SKM-1 treated with dmso at 0.1 percent for 144 hours (cell line): ENCODE measurements at regions not wholly inside any gene's neighbourhood (a gene's known extent, or its start where the extent isn't known, plus 50 kb on each side); places are given as distances from the start of the nearest gene placed in this dataset.

ENCODE experiments used
- DNase-seq: peaks from one replicate; lab custom pipeline; 2025; ENCODE audit not compliant: unreplicated experiment; lab: John Stamatoyannopoulos, UW

DNA sequence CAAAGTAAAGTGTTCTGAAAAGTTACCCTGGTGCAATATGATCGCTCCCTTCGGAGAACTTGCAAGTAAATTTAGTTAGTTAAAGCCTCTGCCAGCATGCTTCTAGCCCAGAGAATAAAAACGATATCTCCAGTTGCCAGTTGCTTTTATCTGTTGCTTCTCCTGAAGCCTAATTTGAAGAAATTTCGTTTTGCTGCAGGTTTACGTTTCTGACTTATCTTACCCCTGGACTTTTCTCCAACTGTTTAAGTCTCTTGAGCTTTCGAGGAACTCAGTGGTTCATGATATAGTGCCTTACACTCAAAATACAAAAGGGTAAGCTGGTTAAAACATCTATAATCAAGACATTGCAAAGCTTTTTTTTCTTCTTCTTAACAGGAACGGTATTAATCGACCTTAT is 131.1 kb downstream of the FAM161A start:
- DNase-seq, result no peak

DNA sequence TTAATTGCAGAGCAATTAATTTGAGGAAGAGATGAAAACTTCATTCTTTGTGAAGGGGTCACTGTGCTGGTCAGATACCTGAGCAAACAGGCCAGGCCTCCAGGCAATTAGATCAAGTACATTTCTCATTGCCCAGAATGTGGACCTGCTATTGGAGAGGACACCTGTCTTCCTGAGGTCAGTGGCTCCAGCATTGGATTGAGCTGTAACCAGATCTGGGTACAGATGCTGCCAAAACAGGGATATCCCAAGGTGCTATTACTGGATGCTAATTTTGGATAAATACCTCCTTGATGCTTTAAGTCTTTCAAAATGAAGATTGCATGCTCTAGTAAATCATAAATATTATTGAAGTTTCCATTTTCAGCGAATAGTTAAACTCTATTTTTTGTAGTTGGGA is 131.5 kb downstream of the FAM161A start:
- no peak for DNase-seq

DNA sequence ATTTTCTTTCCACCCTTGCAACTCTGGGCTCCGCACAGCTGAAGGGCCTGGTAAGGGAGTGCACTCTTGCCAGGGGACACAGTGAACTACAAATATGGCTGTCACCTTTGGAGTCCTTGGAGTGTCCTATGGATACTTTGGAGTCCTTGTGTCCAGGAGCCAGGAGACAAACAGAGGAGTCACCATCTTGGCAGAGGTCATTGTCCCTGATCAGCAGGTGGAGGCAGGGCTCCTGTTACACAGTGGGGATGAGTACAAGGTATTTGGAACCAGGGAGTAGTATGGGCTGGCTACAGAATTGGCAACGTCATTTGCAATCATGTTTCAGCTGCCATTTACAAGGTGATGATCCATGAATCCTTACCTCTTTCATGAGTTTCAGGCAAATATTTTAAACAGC is 132.5 kb downstream of the FAM161A start:
- DNase-seq, result no peak

DNA sequence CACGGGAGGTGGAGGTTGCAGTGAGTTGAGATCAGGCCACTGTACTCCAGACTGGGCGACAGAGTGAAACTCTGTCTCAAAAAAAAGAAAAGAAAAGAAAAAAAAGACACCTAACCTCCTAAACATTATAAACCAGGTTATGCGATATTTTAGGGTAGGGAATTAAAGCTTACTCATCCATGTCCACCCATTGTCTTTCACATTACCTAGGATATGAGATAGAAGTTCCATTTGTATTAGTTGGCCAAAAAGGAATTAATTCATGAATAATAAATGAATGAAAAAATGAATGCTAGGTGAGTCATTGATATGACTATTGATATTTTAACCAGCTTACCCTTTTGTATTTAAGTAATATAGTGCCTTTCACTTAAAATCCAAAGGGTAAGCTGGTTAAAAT is 132.9 kb downstream of the FAM161A start:
- DNase-seq, result no peak

DNA sequence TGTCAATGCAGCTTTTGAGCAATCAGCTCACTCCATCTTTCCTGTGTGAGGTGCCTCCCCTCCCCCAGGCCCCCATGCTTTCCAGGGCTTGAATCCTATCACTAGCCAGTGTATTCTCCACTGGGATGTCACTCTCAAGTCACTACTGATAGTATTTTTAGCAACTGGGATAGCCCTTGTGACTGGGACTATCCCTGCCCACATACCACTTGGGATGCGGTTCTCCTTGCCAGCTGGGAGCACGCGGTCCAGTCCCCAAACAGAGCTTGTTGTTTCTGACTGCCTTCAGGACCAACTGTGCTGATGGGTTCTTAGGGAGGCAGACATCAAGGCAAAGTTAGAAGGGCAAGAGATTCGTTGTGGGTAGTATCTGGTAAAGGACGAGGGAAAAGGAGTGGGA is 134.9 kb downstream of the FAM161A start:
- DNase-seq, result no peak

DNA sequence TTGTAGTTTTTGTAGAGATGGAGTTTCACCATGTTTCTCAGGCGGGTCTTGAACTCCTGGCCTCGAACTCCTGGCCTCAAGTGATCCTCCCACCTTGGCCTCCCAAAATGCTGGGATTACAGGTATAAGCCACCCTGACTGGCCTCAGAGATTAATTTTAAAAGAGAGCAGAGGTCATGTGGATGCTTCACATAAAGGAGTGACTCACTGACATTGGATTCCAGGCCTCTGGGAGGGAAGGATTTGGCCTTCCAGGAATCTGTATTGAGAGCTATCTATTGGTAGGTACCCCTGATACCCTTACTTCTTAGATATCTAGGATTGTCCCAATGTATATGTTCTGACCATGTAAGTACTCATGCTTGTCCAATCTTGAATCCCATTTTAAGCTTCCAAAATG is 138.4 kb downstream of the FAM161A start:
- no peak for DNase-seq

DNA sequence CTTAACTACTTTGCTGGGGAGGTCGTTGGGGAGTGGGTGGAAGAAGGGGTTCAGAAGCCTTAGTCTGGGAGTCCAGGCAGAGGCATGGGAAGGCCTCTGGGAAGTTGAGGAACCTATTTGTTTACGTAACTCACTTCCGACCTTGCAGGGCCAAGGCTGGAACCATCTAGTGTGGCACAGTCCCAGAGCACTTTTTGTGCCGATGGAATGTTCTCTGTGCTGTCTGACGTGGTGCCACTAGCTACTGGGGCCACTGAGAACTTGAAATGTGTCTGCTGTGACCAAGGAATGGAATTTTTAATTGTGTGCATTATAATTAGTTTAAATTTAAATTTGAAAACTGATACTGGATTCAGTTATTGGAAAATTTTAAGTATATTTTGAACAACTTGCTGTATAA is 139.7 kb downstream of the FAM161A start:
- DNase-seq, result no peak

DNA sequence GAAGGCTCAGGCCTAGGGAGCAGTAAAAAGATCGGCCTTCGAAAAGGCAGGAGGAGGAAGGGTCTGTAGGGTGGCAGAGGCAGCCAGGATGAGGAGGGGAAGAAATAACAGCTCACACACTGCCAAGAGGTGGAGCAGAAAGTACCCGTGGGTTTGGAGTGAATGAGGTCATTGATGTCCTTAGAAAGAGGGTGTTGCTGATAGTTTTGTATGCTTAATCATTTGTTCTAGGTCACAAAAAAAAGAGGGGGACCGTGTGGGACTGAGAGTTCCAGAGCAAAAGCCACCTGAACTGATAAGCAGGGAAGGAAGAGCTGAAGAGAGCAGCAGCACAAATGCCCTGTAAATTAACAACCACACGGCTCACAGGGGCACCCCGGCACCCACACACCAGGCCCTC is 140.4 kb downstream of the FAM161A start:
- DNase-seq, result no peak

DNA sequence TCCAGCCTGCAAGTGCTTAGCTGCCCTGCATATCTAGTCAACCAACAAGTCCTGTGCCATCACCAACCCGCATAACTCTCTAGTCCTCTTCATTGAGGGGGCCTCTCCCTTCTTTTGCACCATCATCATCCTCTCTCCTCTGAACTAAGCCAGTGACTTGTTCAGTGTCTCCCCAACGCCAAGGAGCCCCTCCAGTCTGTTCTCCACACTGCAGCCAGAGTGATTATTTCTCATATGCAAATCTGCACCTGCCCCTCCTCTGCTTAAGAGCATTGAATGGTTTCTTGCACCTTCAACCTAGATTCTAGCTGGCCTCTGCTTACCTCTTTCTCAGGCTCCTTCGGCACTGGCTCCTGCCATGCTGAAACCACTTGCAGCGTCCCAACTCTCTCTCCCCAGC is 141.8 kb downstream of the FAM161A start:
- DNase-seq, result no peak

DNA sequence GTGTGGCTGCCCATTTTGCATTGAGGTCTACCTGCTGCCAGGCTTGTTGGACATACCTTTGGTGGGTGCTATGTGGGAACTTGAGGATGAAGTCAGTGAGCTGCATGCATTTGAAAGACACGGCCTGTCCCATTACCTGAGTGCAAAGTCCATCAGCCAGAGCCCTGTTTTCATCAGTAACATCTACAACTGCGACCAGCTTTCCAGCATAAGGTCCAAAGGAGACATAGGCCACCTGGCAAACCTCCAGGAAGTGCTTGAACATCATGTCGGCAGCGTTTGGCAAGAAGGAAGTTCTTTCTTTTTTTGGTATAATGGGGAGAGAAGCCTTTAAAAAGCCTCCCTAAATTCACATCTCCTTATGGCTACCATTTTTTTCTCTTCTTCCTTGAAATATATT is 143.1 kb downstream of the FAM161A start:
- no peak for DNase-seq

DNA sequence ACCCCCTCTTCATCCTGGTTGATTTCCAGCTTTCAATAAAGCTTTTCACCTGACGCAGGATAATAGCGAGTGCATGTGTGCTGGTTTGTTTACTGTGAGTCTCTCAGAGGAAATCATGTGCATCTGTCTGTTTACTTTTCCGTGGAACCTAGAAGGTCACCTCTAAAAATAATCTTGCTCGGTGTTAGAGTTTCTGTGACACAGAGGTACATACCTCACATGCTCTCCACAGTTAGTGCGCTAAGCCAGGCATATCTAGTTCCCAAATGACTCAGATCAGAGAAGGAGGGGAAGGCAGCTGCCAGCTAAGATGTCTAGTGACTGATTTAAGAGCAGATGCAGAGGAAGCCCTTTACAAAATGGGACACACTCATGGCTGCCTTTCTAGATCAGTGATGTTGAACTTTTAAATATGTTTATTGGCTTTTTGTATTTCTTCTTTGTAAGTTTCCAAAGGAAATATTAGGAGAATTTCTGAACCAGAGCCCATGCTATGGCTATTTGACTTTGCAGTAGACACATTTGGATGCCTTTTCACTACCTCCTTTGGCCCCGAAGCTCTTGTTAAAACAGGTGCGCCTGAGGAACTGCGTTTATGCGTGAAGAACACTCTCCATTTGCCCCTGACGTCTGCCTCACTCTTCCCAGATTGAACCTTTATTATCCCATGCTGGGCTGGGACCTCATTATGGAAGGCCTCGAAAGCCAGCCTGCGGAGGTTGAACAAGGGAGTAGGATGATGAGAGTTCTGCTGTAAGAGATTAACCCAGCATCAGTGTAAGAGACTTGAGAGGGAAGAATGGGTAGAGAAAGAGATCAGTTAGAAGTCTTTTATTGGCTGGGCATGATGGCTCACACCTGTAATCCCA is 145.6 kb downstream of the FAM161A start:
- DNase-seq, result no peak

DNA sequence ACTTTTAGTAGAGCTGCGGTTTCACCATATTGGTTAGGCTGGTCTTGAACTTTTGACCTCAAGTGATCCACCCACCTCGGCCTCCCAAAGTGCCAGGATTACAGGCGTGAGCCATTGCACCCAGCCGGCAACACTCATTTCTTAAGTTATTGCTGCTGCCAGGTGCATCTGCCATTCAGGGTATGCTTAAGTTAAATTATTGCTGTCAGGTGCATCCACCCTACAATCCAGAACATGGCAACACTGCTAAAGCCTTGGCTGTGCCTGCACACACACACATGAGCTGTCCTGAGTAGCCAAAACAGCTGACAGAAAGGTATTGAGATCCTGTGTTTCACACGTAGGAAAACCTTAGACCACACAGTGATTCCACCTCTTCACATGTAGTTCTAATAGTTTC is 148.2 kb downstream of the FAM161A start:
- no peak for DNase-seq

DNA sequence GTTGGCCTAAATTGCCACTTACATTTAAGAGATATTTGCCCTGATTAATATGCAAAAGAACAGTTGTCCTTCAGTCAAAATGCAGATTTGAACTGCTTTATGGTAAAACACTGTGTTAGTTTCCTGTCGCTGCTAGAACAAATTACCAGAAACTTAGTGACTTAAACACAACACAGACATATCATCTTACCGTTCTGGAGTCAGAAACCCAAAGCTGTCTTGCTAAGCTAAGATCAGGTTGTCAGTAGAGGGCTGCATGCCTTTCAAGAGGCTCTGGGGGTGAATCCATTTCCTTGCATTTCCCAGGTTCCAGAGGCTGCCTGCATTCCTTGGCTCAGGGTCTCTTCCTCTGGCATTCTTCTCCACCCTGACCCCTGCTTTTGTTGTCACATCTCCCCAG is 149.5 kb downstream of the FAM161A start:
- DNase-seq, result no peak

DNA sequence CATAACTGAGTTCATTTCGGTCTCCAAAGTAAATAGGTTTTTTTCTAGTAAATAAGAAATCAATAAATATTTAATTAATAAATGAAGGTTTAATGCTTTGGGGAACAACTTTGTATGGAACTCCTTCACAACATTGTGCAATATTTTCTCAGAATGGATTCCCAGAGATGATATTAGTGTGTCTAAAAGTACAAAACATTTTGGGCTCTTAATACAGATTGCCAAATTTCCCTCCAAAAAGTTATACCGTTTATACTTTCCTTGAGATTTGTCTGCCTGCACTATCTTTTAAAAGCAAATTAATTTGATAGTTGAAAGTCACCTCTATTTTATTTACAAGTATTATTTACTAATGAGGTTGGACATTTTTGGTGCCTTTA is 151.8 kb downstream of the FAM161A start:
- no peak for DNase-seq

DNA sequence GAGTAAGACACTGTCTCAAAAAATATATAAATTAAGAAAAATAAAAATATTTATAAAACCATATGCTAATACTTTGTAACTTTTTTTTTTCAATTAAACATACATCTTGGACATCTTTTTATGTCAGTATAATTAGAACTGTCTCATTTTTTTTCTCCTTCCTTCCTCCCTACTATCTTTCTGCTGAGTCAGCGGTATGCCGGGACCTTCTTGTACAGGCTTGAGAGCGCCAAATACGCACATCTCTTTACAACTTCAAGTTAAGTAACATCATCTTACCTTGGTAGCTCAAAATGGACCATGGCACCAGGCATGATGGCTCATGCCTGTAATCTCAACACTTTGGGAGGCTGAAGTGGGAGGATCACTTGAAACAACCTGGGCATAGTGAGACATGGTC is 153.4 kb downstream of the FAM161A start:
- DNase-seq, result no peak

DNA sequence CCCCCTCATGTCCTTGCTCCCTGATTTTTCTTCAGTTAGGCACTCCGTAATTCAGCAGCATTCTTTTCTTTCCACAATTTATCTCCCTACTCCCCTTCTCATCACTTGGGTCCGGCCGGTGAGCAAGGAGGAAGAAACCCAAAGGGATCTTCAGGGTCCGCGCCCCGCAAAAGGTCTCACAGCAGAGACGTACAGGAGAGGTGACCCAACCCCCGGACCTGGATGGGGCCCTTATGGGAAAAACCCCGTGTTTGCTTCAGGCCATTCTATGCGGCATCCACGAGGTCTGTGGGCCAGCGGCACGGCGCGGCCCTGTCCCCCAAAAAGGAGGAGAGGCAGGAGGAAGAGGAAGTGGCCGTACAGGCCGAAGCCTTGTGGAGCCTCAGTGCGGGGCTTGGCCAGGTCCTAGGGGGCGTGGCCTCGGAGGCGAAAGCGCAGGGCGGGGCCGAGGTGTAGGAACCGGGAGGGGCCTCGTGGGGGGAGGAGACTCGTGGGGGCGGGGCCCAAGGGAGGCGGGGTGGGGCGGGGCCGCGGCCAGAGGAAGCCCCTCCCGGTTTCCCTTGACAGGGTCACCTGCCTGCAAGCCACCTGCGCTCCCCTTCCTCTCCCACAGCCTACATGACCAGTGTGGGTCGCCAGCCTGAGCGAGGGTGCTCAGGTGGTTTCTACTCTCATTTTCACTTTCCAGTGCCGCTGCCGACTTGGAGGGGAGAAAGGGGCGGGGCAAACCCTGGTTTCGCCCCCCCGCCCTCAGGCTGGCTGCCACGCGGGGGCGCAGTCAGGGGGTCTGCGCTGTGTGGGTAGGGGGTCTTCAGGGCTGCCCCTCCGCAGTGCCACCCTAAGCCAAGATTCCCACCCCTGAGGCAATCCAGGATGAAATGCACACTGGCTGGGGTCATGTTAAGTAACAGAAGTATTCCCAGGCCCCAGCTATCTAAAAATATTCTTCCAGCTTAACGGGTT is 156.4 kb upstream of the XPO1 start:
- peak; percentile 94 for DNase-seq

DNA sequence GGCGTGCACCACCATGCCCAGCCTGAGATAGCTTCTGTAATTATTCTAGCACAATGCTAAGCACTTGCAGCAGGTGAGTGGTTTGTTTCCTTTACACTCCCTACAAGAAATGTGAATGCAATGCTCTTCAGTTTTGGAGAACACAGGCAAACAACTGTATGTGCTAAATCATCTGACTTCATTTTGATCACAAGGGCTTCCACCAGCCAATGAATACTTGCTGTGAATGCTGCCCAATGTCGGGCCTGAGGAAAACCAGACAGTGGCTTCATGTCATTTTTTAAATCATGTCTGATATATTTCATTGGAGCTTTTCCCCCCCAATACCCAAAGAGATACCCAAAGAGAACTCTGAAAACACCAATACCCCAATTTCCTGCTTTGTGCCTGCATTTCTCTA is 155.6 kb upstream of the XPO1 start:
- no peak for DNase-seq

DNA sequence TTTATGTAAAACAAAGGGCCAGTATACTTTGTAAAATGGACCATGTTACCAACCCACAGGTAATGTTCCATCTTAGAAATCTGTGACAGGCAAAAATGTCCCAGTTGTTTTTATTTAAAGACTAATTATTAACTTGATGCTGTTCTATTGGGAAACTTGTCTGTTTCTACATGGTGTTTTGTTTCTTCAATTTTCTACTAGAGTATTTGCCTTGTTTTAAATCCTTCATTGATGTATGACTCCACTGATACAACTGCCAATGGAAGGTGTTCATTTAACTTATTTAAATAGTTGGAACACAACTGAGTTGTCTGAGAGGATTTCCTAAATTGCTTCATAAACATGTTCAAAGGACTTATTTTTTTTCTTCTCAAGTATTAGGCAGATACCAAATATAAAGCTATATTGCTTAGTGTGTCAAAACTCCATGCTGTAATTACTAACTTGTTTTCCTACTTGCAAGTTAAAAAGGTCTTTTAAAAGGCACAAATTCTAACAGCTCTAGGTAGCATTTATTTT is 152.0 kb upstream of the XPO1 start:
- DNase-seq, result no peak

DNA sequence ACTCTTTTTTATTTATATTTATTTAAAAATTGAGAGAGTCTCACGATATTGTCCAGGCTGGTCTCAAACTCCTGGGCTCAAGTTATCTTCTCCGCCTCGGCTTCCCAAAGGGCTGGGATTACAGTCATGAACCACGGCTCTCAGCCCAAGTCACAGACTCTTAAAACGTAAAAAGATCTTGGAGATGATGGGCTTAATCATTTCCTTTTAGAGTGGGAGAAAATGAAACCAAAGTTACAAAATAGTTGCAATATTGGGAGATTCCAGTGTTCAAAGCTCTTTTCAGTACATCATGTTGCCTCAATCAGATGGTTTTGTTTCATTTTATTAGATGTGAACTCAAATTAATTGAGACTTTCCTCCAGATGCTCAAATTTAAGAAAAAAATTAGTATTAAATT is 151.4 kb upstream of the XPO1 start:
- DNase-seq, result no peak

DNA sequence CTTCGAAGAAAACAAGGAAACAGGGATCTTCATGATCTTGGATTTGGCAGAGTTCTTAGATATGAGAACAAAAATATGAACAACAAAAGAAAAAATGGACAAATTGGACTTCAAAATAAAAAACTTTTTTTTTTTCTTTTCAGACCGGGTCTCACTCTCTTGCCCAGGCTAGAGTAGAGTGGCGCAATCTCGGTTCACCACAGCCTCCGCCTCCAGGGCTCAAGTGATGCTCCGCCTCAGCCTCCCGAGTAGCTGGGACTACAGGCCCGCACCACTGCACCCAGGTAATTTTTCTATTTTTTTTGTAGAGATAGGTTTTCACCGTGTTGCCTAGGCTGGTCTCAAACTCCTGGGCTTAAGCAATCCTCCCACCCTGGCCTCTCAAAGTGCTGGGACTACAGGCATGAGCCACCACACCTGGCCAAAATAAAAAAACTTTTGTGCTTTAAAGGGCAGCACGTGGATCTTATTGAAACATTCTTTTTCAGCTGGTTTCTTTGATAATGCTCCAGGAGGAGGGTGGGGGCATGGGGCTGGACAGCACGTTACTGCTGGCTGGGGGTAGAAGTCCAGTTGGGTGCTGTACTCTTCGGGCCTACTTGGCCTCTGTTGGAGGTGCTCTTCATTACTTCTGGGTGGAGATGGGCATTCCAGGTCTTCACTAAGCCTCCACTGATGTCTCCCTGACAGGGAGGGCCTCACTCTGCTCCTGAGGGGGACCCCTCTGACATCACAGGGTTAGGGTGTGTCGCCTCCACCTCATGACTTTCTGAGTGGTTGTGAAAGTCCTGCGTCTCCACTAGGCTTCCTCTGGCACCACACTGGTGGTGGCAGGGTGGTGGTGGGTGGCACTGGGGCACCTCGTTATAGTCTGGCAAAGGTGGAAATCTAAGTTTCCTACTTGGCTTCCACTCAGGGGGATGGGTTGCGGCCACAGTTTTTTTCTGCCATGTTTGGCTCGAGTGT is 150.5 kb upstream of the XPO1 start:
- no peak for DNase-seq

DNA sequence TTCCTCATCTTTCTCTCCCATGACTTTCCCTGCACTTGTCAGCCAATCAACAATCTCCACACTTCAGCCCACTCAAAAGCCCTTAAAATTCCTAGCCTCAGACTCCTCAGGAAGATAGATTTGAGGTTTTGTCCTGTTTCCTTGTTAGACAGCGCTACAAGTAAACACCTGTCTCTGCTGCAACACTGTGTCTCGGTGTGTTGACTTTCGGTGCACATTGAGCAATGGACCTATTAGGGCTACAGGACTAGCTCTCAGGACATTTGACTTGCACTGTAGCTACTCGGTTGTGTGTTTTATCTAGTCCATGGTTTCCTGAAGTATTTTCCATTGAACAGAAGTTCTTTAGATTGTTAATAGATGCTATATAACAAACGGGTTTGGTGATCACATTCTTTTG is 140.9 kb upstream of the XPO1 start:
- DNase-seq, result no peak
